HepG2 (cell line): ENCODE measurements at regions not wholly inside any gene's neighbourhood (a gene's known extent, or its start where the extent isn't known, plus 50 kb on each side); places are given as distances from the start of the nearest gene placed in this dataset.

Source experiments
- ATAC-seq: fragments of 200-7000 bp; cut with Tn5 transposase; 3 replicates; pipeline ENCODE4 v1.9.1; 2020; ENCODE audit warnings: mild to moderate bottlenecking, moderate library complexity
- BruUV-seq: library from RNA; stranded (reverse); fragments of 400-500 nt; replicated peaks from 2 replicates; lab custom pipeline; 2021; lab: Mats Ljungman, UMichigan
- CTCF ChIA-PET: fragments of 300-600 bp; formaldehyde crosslinking; extraction: SDS; loops from one replicate; lab custom pipeline; 2021; ENCODE audit warnings: low total read pairs, inconsistent platforms, low intra/inter-chr PET ratio; lab: Yijun Ruan, JAX
- POLR2A ChIA-PET: fragments of 350-600 bp; sonication (Branson Sonifier 250); formaldehyde crosslinking; loops from one replicate; lab custom pipeline; 2020; ENCODE audit warnings: antibody characterized with exemption, inconsistent platforms; lab: Yijun Ruan, JAX
- DNase-seq: peaks from one replicate; pipeline ENCODE4 v3.0.0-alpha.2; 2015; ENCODE audit warnings: low spot score
- FAIRE-seq: peaks from 3 replicates; lab custom pipeline; 2011; peaks lifted over from hg19 to GRCh38; lab: Jason Lieb, UNC
- H2AFZ ChIP-seq: one replicate; pipeline ENCODE4 v1.6.1; 2011; ENCODE audit warnings: low read length, inconsistent platforms
- H3K27ac ChIP-seq: fragments of 300-600 bp; 3 replicates; pipeline ENCODE4 v1.8.0; 2011; ENCODE audit warnings: mixed run types, mild to moderate bottlenecking, mixed read lengths, low read length, inconsistent platforms; ENCODE audit not compliant: insufficient read depth; ENCODE audit errors: extremely low read length
- H3K27me3 ChIP-seq, 2 experiments: fragments of 200-600 bp in 1 of 2; 2 replicates in 1 of 2; 3 replicates in 1 of 2; pipeline versions ENCODE4 v1.6.0 to v1.8.0; 2011; ENCODE audit warnings: low read length in 2 of 2, mild to moderate bottlenecking in 2 of 2, moderate library complexity in 2 of 2, inconsistent platforms in 1 of 2; ENCODE audit not compliant: insufficient read depth in 2 of 2, control insufficient read depth in 1 of 2
- H3K36me3 ChIP-seq, 2 experiments: fragments of 200-600 bp in 1 of 2; replicated peaks in 1 of 2; 2 replicates in 1 of 2; 3 replicates in 1 of 2; pipeline versions ENCODE4 v1.5.1 to v1.8.0; 2011; ENCODE audit warnings: low read length in 2 of 2, inconsistent platforms in 1 of 2; ENCODE audit not compliant: insufficient read depth in 2 of 2, control insufficient read depth in 1 of 2
- H3K4me1 ChIP-seq: 2 replicates; pipeline ENCODE4 v1.5.1; 2012; ENCODE audit warnings: low read length, inconsistent platforms; ENCODE audit not compliant: insufficient read depth
- H3K4me2 ChIP-seq: 2 replicates; pipeline ENCODE4 v1.6.0; 2011; ENCODE audit warnings: low read depth, low read length, inconsistent platforms
- H3K4me3 ChIP-seq, 3 experiments: fragments of 200-600 bp in 1 of 3; sonication (generic), shearing (Covaris generic) in 1 of 3; replicated peaks in 1 of 3; 2 replicates each; pipeline ENCODE4 v1.5.1; 2011 to 2016; ENCODE audit warnings: low read length in 3 of 3, inconsistent platforms in 2 of 3, low read depth in 2 of 3, mild to moderate bottlenecking in 2 of 3, control low read depth in 1 of 3, mixed read lengths in 1 of 3; ENCODE audit not compliant: insufficient read depth in 1 of 3
- H3K79me2 ChIP-seq: one replicate; pipeline ENCODE4 v1.6.1; 2011; ENCODE audit warnings: low read length, inconsistent platforms; ENCODE audit not compliant: insufficient read depth
- H3K9ac ChIP-seq: 2 replicates; pipeline ENCODE4 v1.6.0; 2011; ENCODE audit warnings: mild to moderate bottlenecking, low read depth, low read length, inconsistent platforms; ENCODE audit not compliant: insufficient read depth
- H3K9me3 ChIP-seq: 2 replicates; pipeline ENCODE4 v1.5.1; 2012; ENCODE audit warnings: mild to moderate bottlenecking, low read length
- H4K20me1 ChIP-seq: 2 replicates; pipeline ENCODE4 v1.6.0; 2011; ENCODE audit warnings: inconsistent platforms, mild to moderate bottlenecking, low read length, moderate library complexity; ENCODE audit not compliant: insufficient read depth
- PPARG ChIP-seq: conservative IDR thresholded peaks from 2 replicates; pipeline ENCODE4 v1.6.1; 2016; ENCODE audit warnings: missing biosample characterization, missing genetic modification reagents
- ZBTB10 ChIP-seq: sonication (generic); formaldehyde crosslinking; IDR thresholded peaks from 2 replicates; pipeline ENCODE4 v1.4.0; 2020; ENCODE audit warnings: missing genetic modification reagents, borderline replicate concordance
- ZMYM4 ChIP-seq: sonication (generic); formaldehyde crosslinking; IDR thresholded peaks from 2 replicates; pipeline ENCODE4 v1.8.1; 2023; ENCODE audit warnings: mild to moderate bottlenecking, missing genetic modification reagents
- ZNF292 ChIP-seq: sonication (generic); formaldehyde crosslinking; IDR thresholded peaks from 2 replicates; pipeline ENCODE4 v1.8.1; 2022; ENCODE audit warnings: mild to moderate bottlenecking, low read depth, missing genetic modification reagents, borderline replicate concordance
- ZNF891 ChIP-seq: sonication (generic); formaldehyde crosslinking; IDR thresholded peaks from 2 replicates; pipeline ENCODE4 v1.5.0; 2020; ENCODE audit warnings: mild to moderate bottlenecking, missing genetic modification reagents
- WGBS: methylation state at CpG from one replicate; pipeline ENCODE4 v1.1.6; 2017; ENCODE audit warnings: low lambda C conversion rate; 5-methylcytosine and 5-hydroxymethylcytosine counted together
- in situ Hi-C: cut with HindIII; loops from 2 replicates; pipeline ENCODE4 v1.10.0; 2017; ENCODE audit warnings: low pct_unique_long_range_greater_than_20kb; ENCODE audit not compliant: extremely low pct_ligation_motif_present
- intact Hi-C: fragments of 100-400 bp; cut with micrococcal nuclease; formaldehyde crosslinking; loops from one replicate; pipeline ENCODE4 v1.10.0; 2022; ENCODE audit not compliant: unreplicated experiment

DNA sequence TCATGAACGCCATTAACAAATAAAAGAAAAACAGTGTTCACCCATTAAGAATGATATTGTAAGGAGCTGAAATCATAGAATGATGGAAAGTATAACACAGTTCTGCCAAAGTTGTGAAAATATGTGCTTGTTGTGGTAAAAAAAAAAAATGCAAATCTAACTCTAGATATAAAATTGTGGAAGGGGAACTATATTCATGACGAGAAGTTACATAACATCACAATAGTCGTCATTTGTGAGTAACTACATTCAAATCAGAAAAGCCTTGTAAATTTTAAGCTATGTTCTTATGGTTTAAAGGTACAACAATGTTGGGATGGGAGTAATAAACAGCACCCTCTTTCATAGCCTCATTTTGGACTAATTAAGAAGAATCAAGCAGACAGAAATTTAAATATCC lies 57.6 kb upstream of the PRDM8 start:
- no peaks in the 10 kb centered on the region for H3K79me2 ChIP-seq
- no peaks in the 10 kb centered on the region for H3K27me3 ChIP-seq
- no peaks in the 10 kb centered on the region for H3K4me1 ChIP-seq
- CTCF ChIA-PET: no interaction called here
- no peak overlapping the region for H3K4me2 ChIP-seq
- POLR2A ChIA-PET: no interaction called here
- TF ChIP-seq ZNF292 (CRISPR knock-in tag): no peak
- TF ChIP-seq ZMYM4 (CRISPR knock-in tag): no peak
- no peak for TF ChIP-seq ZNF891 (CRISPR knock-in tag)
- TF ChIP-seq ZBTB10 (CRISPR knock-in tag): no peak
- TF ChIP-seq PPARG: no peak
- TF ChIP-seq, all 625 proteins: peak for 0
- in situ Hi-C loops: no loop called here
- FAIRE-seq: no peak
- Histone ChIP-seq H3K9ac (no peak overlapping the region), H3K36me3 (no peaks in the 10 kb centered on the region), H3K4me3 (no peak overlapping the region), H2AFZ (no peak overlapping the region), H4K20me1 (no peaks in the 10 kb centered on the region), H3K9me3 (no peaks in the 10 kb centered on the region), H3K27ac (no peak overlapping the region)
- WGBS: under 1% methylated on average over 3 of the region's 3 CpGs
- ATAC-seq: no peak
- intact Hi-C loops: no loop called here
- no TSS peak for BruUV-seq
- DNase-seq: no peak
